Fibroblast of lung (primary cell): ENCODE measurements at regions not wholly inside any gene's neighbourhood (a gene's known extent, or its start where the extent isn't known, plus 50 kb on each side); places are given as distances from the start of the nearest gene placed in this dataset.

Experiments
- CTCF ChIP-seq, 2 donors: IDR thresholded peaks in 1 of 2; conservative IDR thresholded peaks in 1 of 2; 1 replicate in 1 of 2; 2 replicates in 1 of 2; pipeline ENCODE4 v1.5.1; 2011 to 2012; ENCODE audit warnings: low read length in 2 of 2, control low read depth in 1 of 2, inconsistent platforms in 1 of 2, low read depth in 1 of 2, mild to moderate bottlenecking in 1 of 2
- EZH2 ChIP-seq: IDR thresholded peaks from 2 replicates; pipeline ENCODE4 v1.5.1; 2012; ENCODE audit warnings: low read length, control low read depth, mild to moderate bottlenecking; ENCODE audit errors: missing control alignments

DNA sequence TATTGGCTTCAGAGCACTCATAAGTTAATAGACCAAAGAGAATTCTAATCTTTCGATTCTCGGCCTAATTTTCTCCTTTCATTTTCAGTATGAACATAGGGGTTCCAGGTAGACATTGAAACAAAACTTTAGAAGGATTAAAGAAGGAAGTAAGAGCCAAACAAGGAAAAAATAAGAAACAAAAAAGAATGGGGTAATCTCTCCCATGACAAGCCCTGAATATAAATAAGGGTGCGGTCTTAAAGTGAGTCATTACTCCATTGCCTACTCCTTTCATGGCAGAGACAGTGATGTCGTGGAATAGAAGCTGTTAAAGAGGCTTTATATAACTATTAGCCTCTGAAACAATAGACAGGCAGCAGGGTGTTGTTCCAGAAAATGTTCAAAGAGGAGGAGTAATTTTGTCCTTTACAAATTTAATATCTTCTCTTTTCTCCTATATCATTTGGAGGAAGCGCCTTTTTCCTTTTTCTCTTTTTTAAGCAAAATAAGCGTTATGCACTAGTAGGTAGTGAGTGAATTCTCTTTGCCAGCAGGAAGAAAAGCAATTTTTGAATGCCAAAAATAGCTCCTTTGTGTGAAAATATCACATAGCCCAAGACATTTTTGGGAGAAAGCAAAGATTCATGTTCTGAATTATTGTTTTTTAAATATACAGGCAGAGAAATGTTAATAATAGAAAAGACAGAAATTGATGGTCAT is 607.9 kb upstream of the KCNMB2 start:
- TF ChIP-seq CTCF (conservative IDR thresholded peaks at IDR 0.05 in 1 of 2, IDR thresholded peaks at IDR 0.05 in 1 of 2; ENCODE audit: low read depth in 1 of 2, low read length in 2 of 2) (no peak), EZH2 (no peak)
